Stomach (tissue), 4 donors: ENCODE measurements at regions not wholly inside any gene's neighbourhood (a gene's known extent, or its start where the extent isn't known, plus 50 kb on each side); places are given as distances from the start of the nearest gene placed in this dataset.

ENCODE experiments used
- POLR2A ChIP-seq, 4 donors: fragments of 450-650 bp; IDR thresholded peaks; one replicate each; pipeline ENCODE4 v1.6.1; 2016; ENCODE audit warnings: antibody characterized with exemption in 4 of 4, control low read depth in 2 of 4, mild to moderate bottlenecking in 1 of 4, moderate library complexity in 1 of 4
- POLR2AphosphoS5 ChIP-seq, 3 donors: sonication (generic); formaldehyde crosslinking; IDR thresholded peaks; one replicate each; pipeline ENCODE4 v1.6.1; 2016; ENCODE audit warnings: antibody characterized with exemption in 3 of 3
- TF ChIP-seq, protein P1 (sequence below), 7 experiments: fragments of 450-650 bp in 4 of 7; fragments of 200-600 bp in 3 of 7; sonication (generic) in 3 of 7; IDR thresholded peaks; one replicate each; pipeline ENCODE4 v1.5.1; 2016 to 2019; ENCODE audit warnings: antibody characterized with exemption in 7 of 7, control low read depth in 2 of 7, mild to moderate bottlenecking in 1 of 7

DNA sequence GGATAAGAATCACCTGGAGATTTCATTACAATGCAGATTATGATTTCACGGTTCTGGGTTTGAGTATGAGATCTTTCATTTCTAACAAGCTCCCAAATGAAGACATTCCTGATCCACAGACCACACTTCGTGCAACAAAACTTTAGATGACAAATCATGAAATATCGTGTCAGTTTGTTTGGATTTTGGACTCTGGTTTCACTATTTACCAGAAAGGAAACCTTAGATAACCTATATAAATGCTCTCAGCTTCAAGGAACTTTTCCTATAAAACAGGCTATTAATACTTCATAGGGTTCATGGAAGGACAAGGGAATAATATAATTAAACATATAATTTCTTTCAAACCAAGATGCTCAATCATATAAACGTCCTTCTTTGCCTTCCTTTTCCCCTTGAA lies 930.5 kb upstream of the SLC10A2 start:
- TF ChIP-seq, protein P1, sequence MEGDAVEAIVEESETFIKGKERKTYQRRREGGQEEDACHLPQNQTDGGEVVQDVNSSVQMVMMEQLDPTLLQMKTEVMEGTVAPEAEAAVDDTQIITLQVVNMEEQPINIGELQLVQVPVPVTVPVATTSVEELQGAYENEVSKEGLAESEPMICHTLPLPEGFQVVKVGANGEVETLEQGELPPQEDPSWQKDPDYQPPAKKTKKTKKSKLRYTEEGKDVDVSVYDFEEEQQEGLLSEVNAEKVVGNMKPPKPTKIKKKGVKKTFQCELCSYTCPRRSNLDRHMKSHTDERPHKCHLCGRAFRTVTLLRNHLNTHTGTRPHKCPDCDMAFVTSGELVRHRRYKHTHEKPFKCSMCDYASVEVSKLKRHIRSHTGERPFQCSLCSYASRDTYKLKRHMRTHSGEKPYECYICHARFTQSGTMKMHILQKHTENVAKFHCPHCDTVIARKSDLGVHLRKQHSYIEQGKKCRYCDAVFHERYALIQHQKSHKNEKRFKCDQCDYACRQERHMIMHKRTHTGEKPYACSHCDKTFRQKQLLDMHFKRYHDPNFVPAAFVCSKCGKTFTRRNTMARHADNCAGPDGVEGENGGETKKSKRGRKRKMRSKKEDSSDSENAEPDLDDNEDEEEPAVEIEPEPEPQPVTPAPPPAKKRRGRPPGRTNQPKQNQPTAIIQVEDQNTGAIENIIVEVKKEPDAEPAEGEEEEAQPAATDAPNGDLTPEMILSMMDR (IDR thresholded peaks at IDR 0.05): no peak
- TF ChIP-seq POLR2AphosphoS5 (IDR thresholded peaks at IDR 0.05): no peak
- TF ChIP-seq POLR2A (IDR thresholded peaks at IDR 0.05): no peak
